Fibroblast of mammary gland (primary cell): ENCODE measurements at regions not wholly inside any gene's neighbourhood (a gene's known extent, or its start where the extent isn't known, plus 50 kb on each side); places are given as distances from the start of the nearest gene placed in this dataset.

Experiments used
- DNase-seq: peaks from one replicate; pipeline ENCODE4 v3.0.0-alpha.2; 2010; ENCODE audit warnings: low read depth
- H3K4me3 ChIP-seq: 2 replicates; pipeline ENCODE4 v1.5.1; 2011; ENCODE audit warnings: low read depth, mild to moderate bottlenecking, low read length, moderate library complexity; ENCODE audit not compliant: control insufficient read depth
- CTCF ChIP-seq: conservative IDR thresholded peaks from 2 replicates; pipeline ENCODE4 v1.5.1; 2011; ENCODE audit warnings: low read depth, low read length, inconsistent platforms; ENCODE audit not compliant: control insufficient read depth, insufficient read depth

DNA sequence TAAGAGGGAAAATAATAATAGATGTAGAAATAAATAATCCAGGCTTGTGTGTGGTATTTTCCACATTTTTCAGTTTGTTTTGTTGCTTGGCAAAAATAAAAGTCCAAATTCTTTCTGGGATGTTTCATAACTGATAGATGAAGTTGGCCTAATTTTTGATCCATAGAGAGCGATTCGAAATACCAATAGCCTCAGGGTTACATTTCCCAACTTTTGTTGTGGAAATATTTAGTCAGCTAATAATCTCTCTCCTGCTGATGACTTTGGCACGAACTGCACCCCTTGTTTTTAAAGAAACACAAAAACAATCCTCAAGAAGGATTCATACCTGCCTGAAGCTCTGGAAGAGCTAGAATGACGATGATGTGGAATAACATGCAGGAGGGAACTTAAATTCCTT, 483.2 kb downstream of the ADRA2A start:
- TF ChIP-seq CTCF = no peak
- no peak overlapping the region for H3K4me3 ChIP-seq
- DNase-seq = no peak

GRCh38 chr10:111561124-111561523, 484.3 kb downstream of the ADRA2A start:
- DNase-seq = no peak
- no peak for TF ChIP-seq CTCF
- no peak overlapping the region for H3K4me3 ChIP-seq

DNA sequence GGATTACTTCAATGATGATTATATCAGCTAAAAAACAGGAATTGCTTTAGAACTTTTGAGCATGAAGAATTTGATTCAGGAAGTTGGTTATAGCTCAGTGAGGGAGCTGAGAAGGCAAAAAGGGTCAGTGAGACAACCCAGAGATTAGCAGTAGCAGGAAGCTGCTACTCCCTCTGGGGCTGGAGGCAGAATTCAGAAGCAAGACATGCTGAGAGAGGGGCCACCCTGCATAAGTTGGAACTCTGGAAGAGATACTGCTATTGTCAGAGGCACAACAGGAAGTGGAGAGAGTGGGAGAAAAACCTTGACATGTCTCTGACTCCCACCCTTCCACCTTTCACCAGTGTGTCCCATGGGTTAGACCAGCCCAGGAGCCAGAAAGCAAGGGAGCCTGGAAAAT, 488.7 kb downstream of the ADRA2A start:
- no peak overlapping the region for H3K4me3 ChIP-seq
- no peak for TF ChIP-seq CTCF
- DNase-seq = no peak

- DNase-seq = peak; percentile 42
- H3K4me3 ChIP-seq = no peak overlapping the region
- TF ChIP-seq CTCF = no peak
These were observed 501.2 kb downstream of the ADRA2A start for GRCh38 chr10:111578076-111578475.

- H3K4me3 ChIP-seq = no peak overlapping the region
- no peak for DNase-seq
- TF ChIP-seq CTCF = no peak
These were observed 502.6 kb downstream of the ADRA2A start for GRCh38 chr10:111579473-111579872.

- TF ChIP-seq CTCF = no peak
- no peak overlapping the region for H3K4me3 ChIP-seq
- no peak for DNase-seq
These were observed 513.9 kb downstream of the ADRA2A start for GRCh38 chr10:111590703-111591102.

GRCh38 chr10:111593578-111593977, 516.7 kb downstream of the ADRA2A start:
- H3K4me3 ChIP-seq = no peak overlapping the region
- TF ChIP-seq CTCF = no peak
- DNase-seq = peak; percentile 12
